Endothelial cell of umbilical vein (primary cell): ENCODE measurements at regions not wholly inside any gene's neighbourhood (a gene's known extent, or its start where the extent isn't known, plus 50 kb on each side); places are given as distances from the start of the nearest gene placed in this dataset.

Source experiments
- BruUV-seq: library from RNA; stranded (reverse); fragments of 400-500 nt; replicated peaks from 2 replicates; lab custom pipeline; 2021; lab: Mats Ljungman, UMichigan
- CTCF ChIA-PET: fragments of 300-600, 350-600 bp; sonication (Branson Sonifier 250); formaldehyde crosslinking; loops from one replicate; lab custom pipeline; 2021; ENCODE audit warnings: antibody characterized with exemption, inconsistent platforms; lab: Charles Lee
- POLR2A ChIA-PET: fragments of 300-600, 350-600 bp; sonication (Branson Sonifier 250); formaldehyde crosslinking; loops from one replicate; lab custom pipeline; 2021; ENCODE audit warnings: antibody characterized with exemption, inconsistent platforms; lab: Charles Lee
- DNase-seq: peaks from one replicate; pipeline ENCODE4 v3.0.0-alpha.2; 2011; ENCODE audit warnings: low read depth, low spot score
- FAIRE-seq: peaks from 2 replicates; lab custom pipeline; 2011; peaks lifted over from hg19 to GRCh38; lab: Jason Lieb, UNC
- H2AFZ ChIP-seq: 2 replicates; pipeline ENCODE4 v1.6.0; 2012; ENCODE audit warnings: low read depth, low read length, control low read depth, inconsistent platforms
- H3K27ac ChIP-seq: 2 replicates; pipeline ENCODE4 v1.5.1; 2011; ENCODE audit warnings: low read depth, mild to moderate bottlenecking, control low read depth, low read length, moderate library complexity; ENCODE audit not compliant: insufficient read depth
- H3K27me3 ChIP-seq, 2 experiments: 2 replicates each; pipeline versions ENCODE4 v1.6.0 to v1.6.1; 2011; ENCODE audit warnings: low read length in 2 of 2, mixed read lengths in 1 of 2; ENCODE audit not compliant: control insufficient read depth in 2 of 2, insufficient read depth in 2 of 2
- H3K36me3 ChIP-seq, 2 experiments: 2 replicates in 1 of 2; 3 replicates in 1 of 2; pipeline ENCODE4 v1.5.1; 2011; ENCODE audit warnings: low read length in 2 of 2, mild to moderate bottlenecking in 1 of 2, moderate library complexity in 1 of 2; ENCODE audit not compliant: control insufficient read depth in 2 of 2, insufficient read depth in 2 of 2; ENCODE audit errors: extremely low read depth in 1 of 2
- H3K4me1 ChIP-seq: 3 replicates; pipeline ENCODE4 v1.5.1; 2011; ENCODE audit warnings: mild to moderate bottlenecking, low read length; ENCODE audit not compliant: control insufficient read depth, insufficient read depth; ENCODE audit errors: extremely low read depth
- H3K4me2 ChIP-seq: 2 replicates; pipeline ENCODE4 v1.6.1; 2011; ENCODE audit warnings: low read length, control low read depth, mixed read lengths; ENCODE audit not compliant: insufficient read depth
- H3K4me3 ChIP-seq, 3 experiments: fragments of 200-600 bp in 1 of 3; sonication (generic), shearing (Covaris generic) in 1 of 3; replicated peaks in 1 of 3; 2 replicates each; pipeline ENCODE4 v1.5.1; 2011 to 2016; ENCODE audit warnings: control low read depth in 3 of 3, low read length in 3 of 3, mild to moderate bottlenecking in 2 of 3, inconsistent platforms in 1 of 3, low read depth in 1 of 3, moderate library complexity in 1 of 3; ENCODE audit not compliant: insufficient read depth in 1 of 3
- H3K79me2 ChIP-seq: 2 replicates; pipeline ENCODE4 v1.6.0; 2012; ENCODE audit warnings: low read length, inconsistent platforms; ENCODE audit not compliant: control insufficient read depth, insufficient read depth
- H3K9ac ChIP-seq: replicated peaks from 2 replicates; pipeline ENCODE3; 2011; ENCODE audit warnings: low read length, control low read depth; ENCODE audit not compliant: insufficient read depth; ENCODE audit errors: extremely low read depth
- H3K9me1 ChIP-seq: replicated peaks from 3 replicates; pipeline ENCODE4 v1.6.0; 2011; ENCODE audit warnings: mild to moderate bottlenecking, low read length; ENCODE audit not compliant: control insufficient read depth, insufficient read depth; ENCODE audit errors: extremely low read depth
- H3K9me3 ChIP-seq: replicated peaks from 2 replicates; pipeline ENCODE4 v1.5.1; 2012; ENCODE audit warnings: low read length, inconsistent platforms; ENCODE audit not compliant: control insufficient read depth, insufficient read depth
- H4K20me1 ChIP-seq: replicated peaks from 2 replicates; pipeline ENCODE3; 2011; ENCODE audit warnings: mild to moderate bottlenecking, low read length; ENCODE audit not compliant: control insufficient read depth, insufficient read depth; ENCODE audit errors: extremely low read depth
- EZH2 ChIP-seq: IDR thresholded peaks from 2 replicates; pipeline ENCODE4 v1.6.1; 2012; ENCODE audit warnings: borderline replicate concordance, low read depth, mild to moderate bottlenecking, moderate library complexity, low read length, inconsistent platforms; ENCODE audit not compliant: severe bottlenecking
- FOS ChIP-seq: IDR thresholded peaks from 2 replicates; pipeline ENCODE4 v1.6.1; 2011; ENCODE audit warnings: mild to moderate bottlenecking, low read length, moderate library complexity, borderline replicate concordance; ENCODE audit not compliant: insufficient read depth
- GATA2 ChIP-seq: IDR thresholded peaks from 2 replicates; pipeline ENCODE4 v1.7.0; 2011; ENCODE audit warnings: low read depth, mild to moderate bottlenecking, moderate library complexity, mixed read lengths, low read length; ENCODE audit not compliant: insufficient read length, insufficient read depth
- JUN ChIP-seq: IDR thresholded peaks from 2 replicates; pipeline ENCODE4 v1.6.1; 2011; ENCODE audit warnings: borderline replicate concordance, low read depth; ENCODE audit not compliant: insufficient read length, insufficient read depth
- MYC ChIP-seq: IDR thresholded peaks from one replicate; pipeline ENCODE4 v1.6.1; 2011; ENCODE audit warnings: mild to moderate bottlenecking, low read depth, low read length
- POLR2A ChIP-seq: IDR thresholded peaks from 2 replicates; pipeline ENCODE4 v1.6.1; 2012; ENCODE audit warnings: low read depth, mild to moderate bottlenecking, control low read depth, low read length
- POLR2AphosphoS5 ChIP-seq: IDR thresholded peaks from 2 replicates; pipeline ENCODE4 v1.6.1; 2012; ENCODE audit warnings: low read depth, mild to moderate bottlenecking, control low read depth, low read length, moderate library complexity; ENCODE audit not compliant: insufficient read depth
- dilution Hi-C: fragments of 300-500 bp; cut with MboI; formaldehyde crosslinking; loops from one replicate; pipeline ENCODE4 v1.15.0; 2019; ENCODE audit warnings: low sequenced_read_pairs; ENCODE audit not compliant: extremely low pct_ligation_motif_present
- intact Hi-C: fragments of 100-400 bp; cut with micrococcal nuclease; formaldehyde crosslinking; loops from one replicate; pipeline ENCODE4 v1.10.0; 2022
- TF ChIP-seq, protein P1 (sequence below): IDR thresholded peaks from 2 replicates; pipeline ENCODE4 v1.6.1; 2011; ENCODE audit not compliant: insufficient read depth, insufficient read length
- TF ChIP-seq, protein P2 (sequence below), 2 donors: IDR thresholded peaks; 1 replicate in 1 of 2; 2 replicates in 1 of 2; pipeline ENCODE4 v1.5.1; 2011; ENCODE audit warnings: low read length in 2 of 2, mild to moderate bottlenecking in 2 of 2, moderate library complexity in 2 of 2, control low read depth in 1 of 2, inconsistent platforms in 1 of 2, low read depth in 1 of 2; ENCODE audit not compliant: insufficient read depth in 1 of 2; ENCODE audit errors: extremely low read depth in 1 of 2

GRCh38 chr16:85177448-85177846, 65.2 kb upstream of the CIBAR2 start:
- H3K9me3 ChIP-seq, result no peaks in the 10 kb centered on the region
- no peak for DNase-seq
- peaks cover 32% of the 10 kb centered on the region for H3K4me1 ChIP-seq
- no TSS peak for BruUV-seq
- H3K27ac ChIP-seq, result no peak overlapping the region
- H3K9me1 ChIP-seq, result no peaks in the 10 kb centered on the region
- no peak for FAIRE-seq
- no peak overlapping the region for H3K4me2 ChIP-seq
- no peaks in the 10 kb centered on the region for H4K20me1 ChIP-seq
- dilution Hi-C loops, result no loop called here
- H2AFZ ChIP-seq, result no peak overlapping the region
- no peaks in the 10 kb centered on the region for H3K36me3 ChIP-seq
- no peak overlapping the region for H3K9ac ChIP-seq
- TF ChIP-seq EZH2 (no peak), POLR2AphosphoS5 (no peak), JUN (no peak), GATA2 (no peak), FOS (no peak), MYC (no peak), POLR2A (no peak)
- TF ChIP-seq, protein P1, sequence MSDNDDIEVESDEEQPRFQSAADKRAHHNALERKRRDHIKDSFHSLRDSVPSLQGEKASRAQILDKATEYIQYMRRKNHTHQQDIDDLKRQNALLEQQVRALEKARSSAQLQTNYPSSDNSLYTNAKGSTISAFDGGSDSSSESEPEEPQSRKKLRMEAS, result no peak
- TF ChIP-seq, protein P2, sequence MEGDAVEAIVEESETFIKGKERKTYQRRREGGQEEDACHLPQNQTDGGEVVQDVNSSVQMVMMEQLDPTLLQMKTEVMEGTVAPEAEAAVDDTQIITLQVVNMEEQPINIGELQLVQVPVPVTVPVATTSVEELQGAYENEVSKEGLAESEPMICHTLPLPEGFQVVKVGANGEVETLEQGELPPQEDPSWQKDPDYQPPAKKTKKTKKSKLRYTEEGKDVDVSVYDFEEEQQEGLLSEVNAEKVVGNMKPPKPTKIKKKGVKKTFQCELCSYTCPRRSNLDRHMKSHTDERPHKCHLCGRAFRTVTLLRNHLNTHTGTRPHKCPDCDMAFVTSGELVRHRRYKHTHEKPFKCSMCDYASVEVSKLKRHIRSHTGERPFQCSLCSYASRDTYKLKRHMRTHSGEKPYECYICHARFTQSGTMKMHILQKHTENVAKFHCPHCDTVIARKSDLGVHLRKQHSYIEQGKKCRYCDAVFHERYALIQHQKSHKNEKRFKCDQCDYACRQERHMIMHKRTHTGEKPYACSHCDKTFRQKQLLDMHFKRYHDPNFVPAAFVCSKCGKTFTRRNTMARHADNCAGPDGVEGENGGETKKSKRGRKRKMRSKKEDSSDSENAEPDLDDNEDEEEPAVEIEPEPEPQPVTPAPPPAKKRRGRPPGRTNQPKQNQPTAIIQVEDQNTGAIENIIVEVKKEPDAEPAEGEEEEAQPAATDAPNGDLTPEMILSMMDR (IDR thresholded peaks at IDR 0.05; ENCODE audit: extremely low read depth in 1 of 2, insufficient read depth in 1 of 2, low read depth in 1 of 2, low read length in 2 of 2), result no peak
- no peak overlapping the region for H3K4me3 ChIP-seq
- ChIA-PET POLR2A (no interaction called here), CTCF (interaction anchor here (1.3 kb wide), 1 partner anchor 68 kb away, joined by 3 read pairs; no protein-coding TSS in a partner anchor)
- peaks cover 5% of the 10 kb centered on the region for H3K79me2 ChIP-seq
- intact Hi-C loops, result no loop called here
- no peaks in the 10 kb centered on the region for H3K27me3 ChIP-seq
